ENCODE measurements at regions not wholly inside any gene's neighbourhood (a gene's known extent, or its start where the extent isn't known, plus 50 kb on each side); places are given as distances from the start of the nearest gene placed in this dataset.
A peak's percentile ranks its signal among the peaks of the same experiment; 100 is the strongest.
"Not testable (repeated sequence)": the region's sequence is repeated elsewhere in the genome, so short reads cannot be mapped to it uniquely, and the experiment has no call there.

GRCh38 chrX:27156921-27157320 is 306.2 kb downstream of the PPP4R3C start:
- DNase-seq (ENCODE audit: low read depth, low spot score) = not testable (repeated sequence)

GRCh38 chrX:27136325-27136724 is 326.8 kb downstream of the PPP4R3C start:
- no peak for DNase-seq (ENCODE audit: low read depth, low spot score)

GRCh38 chrX:27132862-27133261 is 330.3 kb downstream of the PPP4R3C start:
- peak; percentile 10 for DNase-seq (ENCODE audit: low read depth, low spot score)

- DNase-seq (ENCODE audit: low read depth, low spot score) = not testable (repeated sequence)
These were observed 376.0 kb downstream of the PPP4R3C start for GRCh38 chrX:27087176-27087575.

GRCh38 chrX:27086237-27086636 is 376.9 kb downstream of the PPP4R3C start:
- no peak for DNase-seq (ENCODE audit: low read depth, low spot score)

- no peak for DNase-seq (ENCODE audit: low read depth, low spot score)
These were observed 377.8 kb downstream of the PPP4R3C start for GRCh38 chrX:27085346-27085745.

GRCh38 chrX:27078371-27078770 is 384.8 kb downstream of the PPP4R3C start:
- no peak for DNase-seq (ENCODE audit: low read depth, low spot score)

- no peak for DNase-seq (ENCODE audit: low read depth, low spot score)
These were observed 405.3 kb downstream of the PPP4R3C start for GRCh38 chrX:27057883-27058282.

- DNase-seq (ENCODE audit: low read depth, low spot score) = no peak
These were observed 423.8 kb downstream of the PPP4R3C start for GRCh38 chrX:27039332-27039731.

GRCh38 chrX:27008486-27008885 is 454.7 kb downstream of the PPP4R3C start:
- DNase-seq (ENCODE audit: low read depth, low spot score) = no peak

- no peak for DNase-seq (ENCODE audit: low read depth, low spot score)
These were observed 463.5 kb downstream of the PPP4R3C start for GRCh38 chrX:26999634-27000033.

GRCh38 chrX:26958261-26958660 is 504.9 kb downstream of the PPP4R3C start:
- no peak for DNase-seq (ENCODE audit: low read depth, low spot score)

- no peak for DNase-seq (ENCODE audit: low read depth, low spot score)
These were observed 509.1 kb downstream of the PPP4R3C start for GRCh38 chrX:26954029-26954428.

- DNase-seq (ENCODE audit: low read depth, low spot score) = peak; percentile 5
These were observed 510.9 kb downstream of the PPP4R3C start for GRCh38 chrX:26952213-26952612.

- no peak for DNase-seq (ENCODE audit: low read depth, low spot score)
These were observed 535.7 kb downstream of the PPP4R3C start for GRCh38 chrX:26927419-26927818.

- DNase-seq (ENCODE audit: low read depth, low spot score) = no peak
These were observed 538.1 kb downstream of the PPP4R3C start for GRCh38 chrX:26925088-26925487.

- peak; percentile 20 for DNase-seq (ENCODE audit: low read depth, low spot score)
These were observed 540.9 kb downstream of the PPP4R3C start for GRCh38 chrX:26922278-26922677.

GRCh38 chrX:26918631-26919030 is 544.5 kb downstream of the PPP4R3C start:
- DNase-seq (ENCODE audit: low read depth, low spot score) = no peak

- no peak for DNase-seq (ENCODE audit: low read depth, low spot score)
These were observed 546.1 kb downstream of the PPP4R3C start for GRCh38 chrX:26916991-26917390.

- DNase-seq (ENCODE audit: low read depth, low spot score) = no peak
These were observed 548.1 kb downstream of the PPP4R3C start for GRCh38 chrX:26915064-26915463.

GRCh38 chrX:26914232-26914631 is 548.9 kb downstream of the PPP4R3C start:
- no peak for DNase-seq (ENCODE audit: low read depth, low spot score)

GRCh38 chrX:26911785-26912184 is 551.4 kb downstream of the PPP4R3C start:
- DNase-seq (ENCODE audit: low read depth, low spot score) = not testable (repeated sequence)

- DNase-seq (ENCODE audit: low read depth, low spot score) = no peak
These were observed 553.4 kb downstream of the PPP4R3C start for GRCh38 chrX:26909728-26910127.

- DNase-seq (ENCODE audit: low read depth, low spot score) = no peak
These were observed 554.9 kb downstream of the PPP4R3C start for GRCh38 chrX:26908218-26908617.
